K562 (cell line): ENCODE measurements at regions not wholly inside any gene's neighbourhood (a gene's known extent, or its start where the extent isn't known, plus 50 kb on each side); places are given as distances from the start of the nearest gene placed in this dataset.

Experiments
- ARID1B ChIP-seq: fragments of 450-650 bp; IDR thresholded peaks from 2 replicates; pipeline ENCODE4 v1.6.1; 2016; ENCODE audit warnings: antibody characterized with exemption, mild to moderate bottlenecking, inconsistent platforms
- ARID4B ChIP-seq: sonication (generic); formaldehyde crosslinking; IDR thresholded peaks from 2 replicates; pipeline ENCODE4 v1.8.0; 2022; ENCODE audit warnings: mild to moderate bottlenecking, missing genetic modification reagents
- ARNT ChIP-seq, 2 experiments: fragments of 450-650 bp; IDR thresholded peaks; 2 replicates each; pipeline ENCODE4 v1.6.1; 2016; ENCODE audit warnings: mild to moderate bottlenecking in 1 of 2
- BRCA1 ChIP-seq, 2 experiments: fragments of 450-650 bp in 1 of 2; sonication (generic) in 1 of 2; formaldehyde crosslinking in 1 of 2; IDR thresholded peaks; 2 replicates each; pipeline versions ENCODE4 v1.5.0 to v1.6.1; 2017 to 2020; ENCODE audit warnings: mild to moderate bottlenecking in 1 of 2, missing genetic modification reagents in 1 of 2
- DEAF1 ChIP-seq: fragments of 450-650 bp; formaldehyde crosslinking; IDR thresholded peaks from 2 replicates; pipeline ENCODE4 v1.4.0; 2020; ENCODE audit warnings: mild to moderate bottlenecking, moderate library complexity
- EZH2 ChIP-seq: IDR thresholded peaks from 2 replicates; pipeline ENCODE4 v1.6.1; 2012; ENCODE audit warnings: low read depth, mild to moderate bottlenecking, inconsistent platforms, low read length, borderline replicate concordance
- GATAD2B ChIP-seq: fragments of 450-650 bp; IDR thresholded peaks from 2 replicates; pipeline ENCODE4 v1.6.1; 2017; ENCODE audit warnings: mild to moderate bottlenecking, borderline replicate concordance
- MLLT1 ChIP-seq, 2 experiments: fragments of 450-650 bp; IDR thresholded peaks; 2 replicates each; pipeline ENCODE4 v1.6.1; 2016
- POLR2A ChIP-seq: fragments of 450-650 bp; conservative IDR thresholded peaks from 2 replicates; pipeline ENCODE4 v1.6.1; 2016
- YY1 ChIP-seq, 3 experiments: IDR thresholded peaks; 2 replicates each; pipeline ENCODE4 v1.6.1; 2011; ENCODE audit warnings: low read length in 2 of 3, mild to moderate bottlenecking in 2 of 3, moderate library complexity in 2 of 3, borderline replicate concordance in 1 of 3, control low read depth in 1 of 3, low read depth in 1 of 3; ENCODE audit not compliant: insufficient read depth in 3 of 3, insufficient replicate concordance in 2 of 3, control insufficient read depth in 1 of 3, insufficient read length in 1 of 3; ENCODE audit errors: extremely low read depth in 1 of 3
- ZNF512 ChIP-seq: IDR thresholded peaks from 2 replicates; pipeline ENCODE4 v1.6.1; 2016; ENCODE audit warnings: missing genetic modification characterization, missing compliant biosample characterization

GRCh38 chr13:71217827-71218226 is 649.2 kb downstream of the DACH1 start:
- TF ChIP-seq ARNT (IDR thresholded peaks at IDR 0.05) (no peak), MLLT1 (IDR thresholded peaks at IDR 0.05) (no peak), YY1 (IDR thresholded peaks at IDR 0.05; ENCODE audit: borderline replicate concordance in 1 of 3, control insufficient read depth in 1 of 3, extremely low read depth in 1 of 3, insufficient read depth in 3 of 3, insufficient read length in 1 of 3, insufficient replicate concordance in 2 of 3, low read depth in 1 of 3, low read length in 2 of 3) (no peak), GATAD2B (no peak), ARID4B (CRISPR knock-in tag) (no peak), DEAF1 (CRISPR knock-in tag) (no peak), ZNF512 (tag) (no peak), POLR2A (no peak), EZH2 (no peak), ARID1B (no peak), BRCA1 (IDR thresholded peaks at IDR 0.05) (no peak), BRCA1 (CRISPR knock-in tag; IDR thresholded peaks at IDR 0.05) (no peak)
